Upper lobe of left lung (tissue), 4 donors: ENCODE measurements at regions not wholly inside any gene's neighbourhood (a gene's known extent, or its start where the extent isn't known, plus 50 kb on each side); places are given as distances from the start of the nearest gene placed in this dataset.

Experiments used
- CTCF ChIP-seq, 6 experiments: fragments of 450-650 bp in 4 of 6; fragments of 200-600 bp in 2 of 6; sonication (generic) in 2 of 6; IDR thresholded peaks; one replicate each; pipeline ENCODE4 v1.5.1; 2016 to 2019; ENCODE audit warnings: antibody characterized with exemption in 6 of 6
- EP300 ChIP-seq, 4 donors: sonication (generic); formaldehyde crosslinking; IDR thresholded peaks; one replicate each; pipeline ENCODE4 v1.5.1; 2017; ENCODE audit warnings: antibody characterized with exemption in 4 of 4, control low read depth in 2 of 4
- POLR2A ChIP-seq, 4 donors: fragments of 450-650 bp; IDR thresholded peaks; one replicate each; pipeline ENCODE4 v1.5.1; 2016 to 2017; ENCODE audit warnings: antibody characterized with exemption in 4 of 4, mild to moderate bottlenecking in 2 of 4
- POLR2AphosphoS5 ChIP-seq, 2 donors: sonication (generic); formaldehyde crosslinking; IDR thresholded peaks; one replicate each; pipeline ENCODE4 v1.5.1; 2017; ENCODE audit warnings: antibody characterized with exemption in 2 of 2

GRCh38 chr10:20355915-20356314, 539.7 kb downstream of the PLXDC2 start:
- no peak for TF ChIP-seq CTCF (IDR thresholded peaks at IDR 0.05)
- no peak for TF ChIP-seq POLR2A (IDR thresholded peaks at IDR 0.05)
- TF ChIP-seq POLR2AphosphoS5 (IDR thresholded peaks at IDR 0.05): no peak
- TF ChIP-seq EP300 (IDR thresholded peaks at IDR 0.05): no peak
